Stimulated activated naive CD8-positive, alpha-beta T cell treated with anti-CD3 and anti-CD28 coated beads, Interleukin-15, amount 100 ng/mL, for 72 hours (primary cell): ENCODE measurements at regions not wholly inside any gene's neighbourhood (a gene's known extent, or its start where the extent isn't known, plus 50 kb on each side); places are given as distances from the start of the nearest gene placed in this dataset.

Experiments
- ATAC-seq: fragments of 150-1000 bp; cut with Tn5 transposase; 2 replicates; pipeline ENCODE4 v1.10.0; 2021; ENCODE audit warnings: mild to moderate bottlenecking, moderate library complexity
- DNase-seq, 2 donors: peaks; one replicate each; pipeline ENCODE4 v3.0.0; 2021 to 2022
- H3K27ac Mint-ChIP-seq, 2 donors: one replicate each; pipeline ENCODE4 v1.8.0; 2022; ENCODE audit warnings: mild to moderate bottlenecking in 2 of 2, mixed read lengths in 2 of 2, moderate library complexity in 2 of 2
- H3K27me3 Mint-ChIP-seq: one replicate; pipeline ENCODE4 v1.8.0; 2022; ENCODE audit warnings: mixed read lengths
- H3K4me1 Mint-ChIP-seq: one replicate; pipeline ENCODE4 v1.8.0; 2022; ENCODE audit warnings: mild to moderate bottlenecking, mixed read lengths
- H3K4me3 Mint-ChIP-seq, 2 donors: one replicate each; pipeline ENCODE4 v1.8.0; 2022; ENCODE audit warnings: mild to moderate bottlenecking in 2 of 2, mixed read lengths in 2 of 2, moderate library complexity in 1 of 2
- H3K9me3 Mint-ChIP-seq, 2 donors: one replicate each; pipeline ENCODE4 v1.8.0; 2022; ENCODE audit warnings: mixed read lengths in 2 of 2

GRCh38 chr11:127247261-127247851 is 246.8 kb upstream of the KIRREL3 start:
- no peak overlapping the region for H3K27ac Mint-ChIP-seq
- H3K4me3 Mint-ChIP-seq, result no peak overlapping the region
- no peaks in the 10 kb centered on the region for H3K9me3 Mint-ChIP-seq
- peak; percentile 9 for ATAC-seq
- no peak for DNase-seq
- no peaks in the 10 kb centered on the region for H3K27me3 Mint-ChIP-seq
- H3K4me1 Mint-ChIP-seq, result no peaks in the 10 kb centered on the region

GRCh38 chr11:127242676-127243075 is 242.1 kb upstream of the KIRREL3 start:
- Mint-ChIP-seq H3K4me1 (no peaks in the 10 kb centered on the region), H3K27ac (no peak overlapping the region), H3K27me3 (no peaks in the 10 kb centered on the region), H3K4me3 (no peak overlapping the region), H3K9me3 (no peaks in the 10 kb centered on the region)
- ATAC-seq (no peak), DNase-seq (no peak)

GRCh38 chr11:127238321-127238720 is 237.8 kb upstream of the KIRREL3 start:
- Mint-ChIP-seq H3K4me1 (no peaks in the 10 kb centered on the region), H3K27ac (no peak overlapping the region), H3K27me3 (no peaks in the 10 kb centered on the region), H3K9me3 (no peaks in the 10 kb centered on the region), H3K4me3 (no peak overlapping the region)
- no peak for DNase-seq
- ATAC-seq, result no peak

GRCh38 chr11:127236776-127237175 is 236.2 kb upstream of the KIRREL3 start:
- Mint-ChIP-seq H3K27me3 (no peaks in the 10 kb centered on the region), H3K9me3 (no peaks in the 10 kb centered on the region), H3K4me3 (no peak overlapping the region), H3K27ac (no peak overlapping the region), H3K4me1 (no peaks in the 10 kb centered on the region)
- no peak for DNase-seq
- no peak for ATAC-seq

GRCh38 chr11:127233998-127234397 is 233.4 kb upstream of the KIRREL3 start:
- no peak for ATAC-seq
- Mint-ChIP-seq H3K4me1 (no peaks in the 10 kb centered on the region), H3K27me3 (no peaks in the 10 kb centered on the region), H3K4me3 (no peak overlapping the region), H3K27ac (no peak overlapping the region), H3K9me3 (no peaks in the 10 kb centered on the region)
- no peak for DNase-seq

GRCh38 chr11:127230392-127230791 is 229.8 kb upstream of the KIRREL3 start:
- ATAC-seq, result no peak
- H3K9me3 Mint-ChIP-seq, result no peaks in the 10 kb centered on the region
- H3K27ac Mint-ChIP-seq, result no peak overlapping the region
- no peaks in the 10 kb centered on the region for H3K4me1 Mint-ChIP-seq
- H3K27me3 Mint-ChIP-seq, result no peaks in the 10 kb centered on the region
- H3K4me3 Mint-ChIP-seq, result no peak overlapping the region
- DNase-seq, result no peak

- Mint-ChIP-seq H3K9me3 (no peaks in the 10 kb centered on the region), H3K4me1 (no peaks in the 10 kb centered on the region), H3K27ac (no peak overlapping the region), H3K27me3 (no peaks in the 10 kb centered on the region), H3K4me3 (no peak overlapping the region)
- no peak for DNase-seq
- ATAC-seq, result no peak
Measured at GRCh38 chr11:127226949-127227348, 226.4 kb upstream of the KIRREL3 start.

- no peak for ATAC-seq
- H3K27me3 Mint-ChIP-seq, result no peaks in the 10 kb centered on the region
- H3K4me3 Mint-ChIP-seq, result no peak overlapping the region
- no peak overlapping the region for H3K27ac Mint-ChIP-seq
- H3K4me1 Mint-ChIP-seq, result no peaks in the 10 kb centered on the region
- peaks cover 0 to 1% of the 10 kb centered on the region in 2 donors for H3K9me3 Mint-ChIP-seq
- no peak for DNase-seq
Measured at GRCh38 chr11:127226380-127226779, 225.8 kb upstream of the KIRREL3 start.

- ATAC-seq, result no peak
- Mint-ChIP-seq H3K9me3 (peaks cover 0 to 6% of the 10 kb centered on the region in 2 donors), H3K27me3 (no peaks in the 10 kb centered on the region), H3K27ac (no peak overlapping the region), H3K4me3 (no peak overlapping the region), H3K4me1 (no peaks in the 10 kb centered on the region)
- DNase-seq, result no peak
Measured at GRCh38 chr11:127225619-127226018, 225.0 kb upstream of the KIRREL3 start.

GRCh38 chr11:127224276-127224675 is 223.7 kb upstream of the KIRREL3 start:
- Mint-ChIP-seq H3K27ac (no peak overlapping the region), H3K9me3 (peaks cover 0 to 6% of the 10 kb centered on the region in 2 donors), H3K4me1 (no peaks in the 10 kb centered on the region), H3K27me3 (no peaks in the 10 kb centered on the region), H3K4me3 (no peak overlapping the region)
- DNase-seq (no peak), ATAC-seq (no peak)

- ATAC-seq, result no peak
- Mint-ChIP-seq H3K9me3 (peaks cover 0 to 6% of the 10 kb centered on the region in 2 donors), H3K27ac (no peak overlapping the region), H3K4me3 (no peak overlapping the region), H3K4me1 (no peaks in the 10 kb centered on the region), H3K27me3 (no peaks in the 10 kb centered on the region)
- DNase-seq, result no peak
Measured at GRCh38 chr11:127223633-127224032, 223.1 kb upstream of the KIRREL3 start.

GRCh38 chr11:127223026-127223425 is 222.5 kb upstream of the KIRREL3 start:
- ATAC-seq (no peak), DNase-seq (no peak)
- H3K27ac Mint-ChIP-seq, result no peak overlapping the region
- no peaks in the 10 kb centered on the region for H3K27me3 Mint-ChIP-seq
- H3K4me3 Mint-ChIP-seq, result no peak overlapping the region
- H3K4me1 Mint-ChIP-seq, result no peaks in the 10 kb centered on the region
- H3K9me3 Mint-ChIP-seq, result peaks cover 0 to 6% of the 10 kb centered on the region in 2 donors

GRCh38 chr11:127219704-127220103 is 219.1 kb upstream of the KIRREL3 start:
- H3K27me3 Mint-ChIP-seq, result no peaks in the 10 kb centered on the region
- no peaks in the 10 kb centered on the region for H3K4me1 Mint-ChIP-seq
- ATAC-seq, result no peak
- no peak for DNase-seq
- no peak overlapping the region for H3K4me3 Mint-ChIP-seq
- no peak overlapping the region for H3K27ac Mint-ChIP-seq
- peaks cover 0 to 6% of the 10 kb centered on the region in 2 donors for H3K9me3 Mint-ChIP-seq

- no peak for ATAC-seq
- H3K27ac Mint-ChIP-seq, result no peak overlapping the region
- DNase-seq, result no peak
- H3K4me1 Mint-ChIP-seq, result no peaks in the 10 kb centered on the region
- no peak overlapping the region for H3K4me3 Mint-ChIP-seq
- peaks cover 0 to 6% of the 10 kb centered on the region in 2 donors for H3K9me3 Mint-ChIP-seq
- H3K27me3 Mint-ChIP-seq, result no peaks in the 10 kb centered on the region
Measured at GRCh38 chr11:127218275-127218608, 217.7 kb upstream of the KIRREL3 start.

- Mint-ChIP-seq H3K27ac (no peak overlapping the region), H3K4me1 (no peaks in the 10 kb centered on the region), H3K4me3 (no peak overlapping the region), H3K9me3 (peaks cover 0 to 6% of the 10 kb centered on the region in 2 donors), H3K27me3 (no peaks in the 10 kb centered on the region)
- DNase-seq, result no peak
- ATAC-seq, result no peak
Measured at GRCh38 chr11:127217452-127218274, 217.1 kb upstream of the KIRREL3 start.

- ATAC-seq (no peak), DNase-seq (no peak)
- H3K9me3 Mint-ChIP-seq, result peaks cover 19 to 25% of the 10 kb centered on the region in 2 donors
- H3K4me1 Mint-ChIP-seq, result no peaks in the 10 kb centered on the region
- H3K4me3 Mint-ChIP-seq, result no peak overlapping the region
- no peak overlapping the region for H3K27ac Mint-ChIP-seq
- H3K27me3 Mint-ChIP-seq, result no peaks in the 10 kb centered on the region
Measured at GRCh38 chr11:127205688-127206217, 205.2 kb upstream of the KIRREL3 start.
